Vagina (tissue), 2 donors: ENCODE measurements at regions not wholly inside any gene's neighbourhood (a gene's known extent, or its start where the extent isn't known, plus 50 kb on each side); places are given as distances from the start of the nearest gene placed in this dataset.
A peak's percentile ranks its signal among the peaks of the same experiment; 100 is the strongest.
"Not testable (repeated sequence)": the region's sequence is repeated elsewhere in the genome, so short reads cannot be mapped to it uniquely, and the experiment has no call there.

Experiments
- DNase-seq, 2 donors: peaks; one replicate each; pipeline ENCODE4 v3.0.0-alpha.2; 2017; ENCODE audit errors: extremely low spot score in 2 of 2
- H3K27ac ChIP-seq: fragments of 200-600 bp; sonication (generic); one replicate; pipeline ENCODE4 v1.5.1; 2019
- H3K27me3 ChIP-seq: fragments of 200-600 bp; sonication (generic); one replicate; pipeline ENCODE4 v1.5.1; 2019
- H3K36me3 ChIP-seq, 2 donors: fragments of 200-600 bp; sonication (generic); one replicate each; pipeline ENCODE4 v1.5.1; 2017 to 2019
- H3K4me1 ChIP-seq: fragments of 200-600 bp; sonication (generic); one replicate; pipeline ENCODE4 v1.5.1; 2019
- H3K4me3 ChIP-seq, 2 donors: fragments of 200-600 bp; sonication (generic); 1 replicate in 1 of 2; 2 replicates in 1 of 2; pipeline ENCODE4 v1.5.1; 2016 to 2019
- H3K9me3 ChIP-seq: fragments of 200-600 bp; sonication (generic); one replicate; pipeline ENCODE4 v1.5.1; 2019
- intact Hi-C: fragments of 100-400 bp; cut with DNase I; formaldehyde crosslinking; loops from one replicate; pipeline ENCODE4 v1.15.1; 2023

DNA sequence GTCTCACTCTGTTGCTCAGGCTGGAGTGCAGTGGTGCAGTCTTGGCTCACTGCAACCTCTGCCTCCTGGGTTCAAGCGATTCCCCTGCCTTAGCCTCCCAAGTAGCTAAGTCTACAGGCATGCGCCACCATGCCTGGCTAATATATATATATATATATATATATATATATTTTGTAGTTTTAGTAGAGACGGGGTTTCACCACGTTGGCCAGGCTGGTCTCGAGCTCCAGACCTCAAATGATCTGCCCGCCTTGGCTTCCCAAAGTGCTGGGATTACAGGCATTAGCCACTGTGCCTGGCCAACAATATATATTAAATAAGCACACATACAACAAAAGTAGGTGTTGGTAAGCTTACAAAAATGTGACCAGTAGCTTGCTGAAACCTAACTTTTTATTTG is 1364.3 kb downstream of the CDH12 start:
- H3K27ac ChIP-seq, H3K9me3 ChIP-seq, DNase-seq, H3K36me3 ChIP-seq, H3K4me1 ChIP-seq, H3K4me3 ChIP-seq, intact Hi-C loops, H3K27me3 ChIP-seq: not testable (repeated sequence)

DNA sequence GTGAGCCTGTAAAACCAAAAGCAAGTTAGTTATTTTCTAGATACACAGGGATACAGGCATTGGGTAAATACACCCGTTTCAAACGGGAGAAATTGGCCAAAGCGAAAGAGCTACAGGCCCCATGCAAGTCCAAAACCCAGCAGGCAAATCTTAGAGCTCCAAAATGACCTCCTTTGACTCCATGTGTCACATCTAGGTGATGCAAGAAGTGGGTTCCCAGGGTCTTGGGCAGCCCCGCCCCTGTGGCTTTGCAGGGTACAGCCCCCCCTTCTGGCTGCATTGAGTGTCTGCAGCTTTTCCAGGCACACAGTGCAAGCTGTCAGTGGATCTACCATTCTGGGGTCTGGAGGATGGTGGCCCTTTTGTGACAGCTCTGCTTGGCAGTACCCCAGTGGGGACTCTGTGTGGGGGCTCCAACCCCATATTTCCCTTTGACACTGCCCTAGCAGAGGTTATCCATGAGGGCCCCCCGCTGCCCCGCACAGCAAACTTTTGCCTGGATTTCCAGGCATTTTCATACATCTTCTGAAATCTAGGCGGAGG is 1367.6 kb downstream of the CDH12 start:
- H3K27me3 ChIP-seq, H3K4me1 ChIP-seq, H3K36me3 ChIP-seq, intact Hi-C loops, H3K9me3 ChIP-seq, H3K4me3 ChIP-seq, DNase-seq, H3K27ac ChIP-seq: not testable (repeated sequence)

DNA sequence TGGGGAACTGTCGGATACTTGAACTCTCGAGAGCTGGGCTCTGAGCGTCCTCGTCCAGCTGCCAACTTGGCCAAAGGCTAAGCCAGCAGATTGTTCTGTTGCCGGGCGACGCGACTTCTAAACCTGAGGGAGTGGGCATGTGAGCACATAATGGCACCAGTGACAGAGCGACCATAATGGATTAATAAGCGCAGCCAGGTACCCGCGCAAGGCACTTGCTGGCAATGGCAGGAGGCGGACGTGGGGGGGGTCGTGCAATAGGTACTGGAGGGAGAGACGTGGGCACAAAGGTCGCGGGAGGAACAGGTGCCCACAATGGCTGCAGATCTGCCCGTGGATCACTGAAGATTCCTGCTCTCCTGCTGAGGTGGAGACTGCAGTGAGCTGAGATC is 1368.7 kb downstream of the CDH12 start:
- DNase-seq, H3K4me1 ChIP-seq, H3K36me3 ChIP-seq, H3K9me3 ChIP-seq, H3K27ac ChIP-seq, intact Hi-C loops, H3K27me3 ChIP-seq, H3K4me3 ChIP-seq: not testable (repeated sequence)

DNA sequence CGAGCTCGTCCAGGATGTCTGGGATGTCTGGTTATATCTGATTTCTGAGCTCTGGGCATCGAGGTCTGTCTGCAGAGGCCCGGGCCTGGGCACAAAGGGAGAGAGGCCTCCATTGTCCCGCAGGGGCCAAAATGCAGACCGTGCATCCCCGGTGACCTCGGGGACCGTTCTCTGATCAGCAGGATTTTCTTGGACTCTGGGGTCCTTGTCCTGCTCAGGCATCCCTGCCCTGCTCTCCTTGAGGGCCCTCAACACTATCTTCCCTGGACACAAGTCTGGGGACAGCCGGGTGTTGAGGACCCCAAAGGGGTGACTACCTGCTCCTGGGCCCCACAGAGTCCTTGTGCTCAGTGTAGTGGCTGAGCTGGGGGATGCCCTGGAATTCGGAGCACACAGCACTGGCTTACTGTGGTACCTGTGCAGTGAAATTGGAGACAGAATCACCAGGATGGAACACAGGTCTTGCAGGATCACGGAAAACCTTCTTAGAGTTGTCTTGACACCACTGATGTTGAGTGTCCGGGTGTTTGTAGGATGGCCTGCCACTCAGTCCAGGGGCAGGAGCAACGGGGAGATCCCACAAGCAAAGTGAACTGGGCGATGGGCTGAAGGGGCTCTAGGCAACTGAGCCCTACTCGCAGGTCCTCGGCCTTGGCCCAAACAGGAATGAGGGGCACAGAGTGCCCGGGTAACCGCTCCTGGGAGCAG is 1369.2 kb downstream of the CDH12 start:
- H3K4me3 ChIP-seq, H3K36me3 ChIP-seq, DNase-seq, H3K4me1 ChIP-seq, H3K9me3 ChIP-seq, intact Hi-C loops, H3K27ac ChIP-seq, H3K27me3 ChIP-seq: not testable (repeated sequence)

DNA sequence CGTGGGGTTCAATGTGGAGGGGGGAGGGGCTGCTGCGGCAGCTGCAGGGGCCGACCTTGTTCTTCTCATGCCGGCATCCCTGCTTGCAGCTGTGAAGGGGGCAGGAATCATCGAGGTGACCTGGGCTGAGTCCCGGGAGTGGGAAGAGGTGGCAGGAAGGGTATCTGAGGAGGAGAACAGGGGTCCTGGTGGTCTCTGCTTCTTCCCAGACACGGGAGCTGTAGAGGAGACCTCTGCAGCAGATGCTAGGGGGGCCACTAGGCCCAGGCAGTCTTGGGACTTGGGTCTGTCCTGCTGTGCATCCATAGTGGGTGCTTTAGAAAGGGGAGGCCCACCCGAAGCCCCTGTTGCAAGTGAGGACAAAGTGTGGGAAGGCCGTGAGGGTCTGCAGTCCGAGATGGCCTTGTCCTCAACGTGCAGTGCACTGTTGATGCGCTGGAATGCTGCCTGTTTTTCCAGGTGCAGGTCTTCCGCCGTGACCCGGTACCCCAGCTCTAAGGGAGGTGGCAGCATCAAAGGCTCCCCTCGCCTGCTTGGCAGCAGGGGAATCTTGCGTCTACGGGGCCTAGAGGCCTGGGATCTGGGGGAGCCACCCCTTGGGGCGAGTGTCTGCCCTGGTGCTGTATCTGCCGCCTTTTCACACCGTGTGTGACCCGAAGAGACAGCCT is 1370.0 kb downstream of the CDH12 start:
- H3K27me3 ChIP-seq, H3K4me3 ChIP-seq, H3K9me3 ChIP-seq, H3K27ac ChIP-seq, intact Hi-C loops, H3K4me1 ChIP-seq, H3K36me3 ChIP-seq, DNase-seq: not testable (repeated sequence)

DNA sequence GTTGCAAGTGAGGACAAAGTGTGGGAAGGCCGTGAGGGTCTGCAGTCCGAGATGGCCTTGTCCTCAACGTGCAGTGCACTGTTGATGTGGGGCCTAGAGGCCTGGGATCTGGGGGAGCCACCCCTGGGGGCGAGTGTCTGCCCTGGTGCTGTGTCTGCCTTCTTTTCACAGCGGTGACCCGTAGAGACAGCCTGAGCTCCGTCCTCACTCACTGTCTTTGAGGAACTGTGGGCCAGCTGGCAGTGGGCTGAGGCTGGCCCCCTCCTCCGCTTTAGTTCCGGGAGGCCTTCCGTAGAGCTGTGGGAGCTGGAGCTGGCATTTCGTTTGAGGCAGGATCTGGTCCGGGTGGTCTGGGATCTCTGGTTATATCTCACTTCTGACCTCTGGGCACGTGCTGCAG is 1370.6 kb downstream of the CDH12 start:
- peak in 1 of 2 donors; percentile 91 for DNase-seq
- H3K27ac ChIP-seq, H3K36me3 ChIP-seq, H3K27me3 ChIP-seq, intact Hi-C loops, H3K4me3 ChIP-seq, H3K4me1 ChIP-seq, H3K9me3 ChIP-seq: not testable (repeated sequence)

DNA sequence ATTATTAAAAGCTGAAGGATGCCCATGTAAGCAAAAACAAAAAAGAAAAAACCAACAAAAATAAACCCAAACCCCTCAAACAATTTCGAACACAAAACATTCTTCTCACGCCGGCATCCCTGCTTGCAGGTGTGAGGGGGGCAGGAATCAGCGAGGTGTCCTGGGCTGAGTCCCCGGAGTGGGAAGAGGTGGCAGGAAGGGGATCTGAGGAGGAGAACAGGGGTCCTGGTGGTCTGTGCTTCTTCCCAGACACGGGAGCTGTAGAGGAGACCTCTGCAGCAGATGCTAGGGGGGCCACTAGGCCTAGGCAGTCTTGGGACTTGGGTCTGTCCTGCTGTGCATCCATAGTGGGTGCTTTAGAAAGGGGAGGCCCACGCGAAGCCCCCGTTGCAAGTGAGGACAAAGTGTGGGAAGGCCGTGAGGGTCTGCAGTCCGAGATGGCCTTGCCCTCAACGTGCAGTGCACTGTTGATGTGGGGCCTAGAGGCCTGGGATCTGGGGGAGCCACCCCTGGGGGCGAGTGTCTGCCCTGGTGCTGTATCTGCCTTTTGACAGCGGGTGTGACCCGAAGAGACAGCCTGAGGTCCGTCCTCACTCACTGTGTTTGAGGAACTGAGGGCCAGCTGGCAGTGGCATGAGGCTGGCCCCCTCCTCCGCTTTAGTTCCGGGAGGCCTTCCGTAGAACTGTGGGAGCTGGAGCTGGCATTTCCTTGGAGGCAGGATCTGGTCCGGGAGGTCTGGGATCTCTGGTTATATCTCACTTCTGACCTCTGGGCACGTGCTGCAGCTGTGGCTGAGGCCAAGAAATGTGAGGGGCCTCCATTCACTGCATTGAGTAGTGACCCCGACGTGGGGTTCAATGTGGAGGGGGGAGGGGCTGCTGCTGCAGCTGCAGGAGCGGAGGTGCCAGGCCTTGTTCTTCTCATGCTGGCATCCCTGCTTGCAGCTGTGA is 1371.5 kb downstream of the CDH12 start:
- H3K4me1 ChIP-seq, intact Hi-C loops, H3K36me3 ChIP-seq, H3K4me3 ChIP-seq, H3K27me3 ChIP-seq, H3K9me3 ChIP-seq, DNase-seq, H3K27ac ChIP-seq: not testable (repeated sequence)

DNA sequence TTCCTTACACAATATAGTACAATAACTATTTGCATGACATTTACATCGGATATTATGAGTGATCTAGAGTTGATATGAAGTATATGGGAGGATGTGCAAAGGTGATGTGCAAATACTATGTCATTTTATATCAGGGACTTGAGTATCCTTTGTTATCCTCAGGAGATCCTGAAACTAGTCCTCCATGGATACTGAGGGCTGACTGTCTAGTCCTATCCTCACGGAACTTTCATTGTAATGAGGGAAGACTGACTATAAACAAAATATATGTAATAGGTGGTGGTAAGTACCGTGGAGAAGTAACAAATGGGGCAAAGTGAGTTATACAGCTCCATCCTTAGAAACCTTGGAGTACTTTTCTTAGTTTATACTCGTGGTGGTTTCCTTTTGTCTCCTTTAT is 1373.1 kb downstream of the CDH12 start:
- H3K9me3 ChIP-seq, DNase-seq, H3K27me3 ChIP-seq, H3K4me3 ChIP-seq, H3K36me3 ChIP-seq, intact Hi-C loops, H3K27ac ChIP-seq, H3K4me1 ChIP-seq: not testable (repeated sequence)

DNA sequence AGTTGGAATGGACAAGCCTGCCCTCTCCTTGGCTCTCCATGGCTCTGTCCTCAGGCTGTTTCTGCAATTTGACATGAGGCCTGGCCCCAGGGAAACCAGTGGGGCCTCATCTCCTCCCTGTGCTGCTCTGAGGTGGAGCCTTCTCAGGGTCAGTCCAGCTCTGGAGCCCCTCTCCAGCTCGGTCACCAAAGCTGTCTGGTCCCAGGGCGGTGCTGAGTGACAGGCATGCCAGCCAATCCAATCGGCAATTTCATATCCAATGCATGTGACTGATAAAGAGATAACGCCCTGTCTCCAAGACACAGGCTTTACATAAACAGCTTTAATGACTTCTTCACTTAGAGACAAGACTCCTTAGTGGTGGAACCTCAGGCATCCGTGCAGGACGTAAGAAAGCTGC is 1379.2 kb downstream of the CDH12 start:
- H3K9me3 ChIP-seq = not testable (repeated sequence)

DNA sequence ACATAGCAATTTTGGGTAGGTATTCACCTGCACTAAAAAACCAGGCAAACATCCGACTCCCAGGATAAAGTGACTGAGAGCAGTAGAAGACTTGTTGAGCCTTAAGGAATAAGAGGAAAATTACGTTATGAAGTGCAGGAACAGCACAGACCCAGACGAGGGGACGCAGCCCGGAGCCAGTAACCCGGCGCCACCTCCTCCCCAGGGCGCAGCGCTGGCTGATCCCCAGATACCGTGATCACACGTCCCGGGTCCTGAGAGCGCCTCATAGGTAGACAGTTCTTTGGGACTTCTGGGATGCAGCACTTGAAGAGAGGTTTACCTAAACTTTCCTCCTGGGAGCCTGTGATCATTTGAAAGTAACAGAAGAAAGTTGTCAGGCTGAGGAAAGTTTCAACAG is 1379.7 kb downstream of the CDH12 start:
- H3K4me3 ChIP-seq, H3K27ac ChIP-seq, H3K27me3 ChIP-seq, H3K36me3 ChIP-seq, H3K9me3 ChIP-seq, intact Hi-C loops, DNase-seq, H3K4me1 ChIP-seq: not testable (repeated sequence)

More for the DNA sequence above, 1379.2 kb downstream of the CDH12 start:
- H3K4me1 ChIP-seq, intact Hi-C loops, H3K27me3 ChIP-seq, DNase-seq, H3K4me3 ChIP-seq, H3K36me3 ChIP-seq, H3K27ac ChIP-seq: not testable (repeated sequence)

DNA sequence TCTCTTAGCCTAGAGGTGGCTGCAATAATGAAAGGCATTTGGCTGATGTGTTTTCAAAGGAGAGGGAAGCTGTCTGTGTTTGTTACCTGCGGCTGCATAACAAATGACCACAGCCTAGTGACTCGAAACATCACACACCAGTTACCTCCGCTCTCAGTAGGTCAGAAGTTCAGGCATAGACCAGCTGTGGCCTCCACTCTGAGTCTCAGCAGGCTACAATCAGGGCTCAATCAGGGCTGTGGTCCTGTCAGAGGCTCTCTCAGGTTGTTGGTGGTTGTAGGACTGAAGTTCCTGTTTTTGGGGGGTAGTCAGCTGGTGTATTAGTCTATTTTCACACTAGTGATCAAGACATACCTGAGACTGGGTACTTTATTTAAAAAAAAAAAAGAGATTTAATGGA is 1381.5 kb downstream of the CDH12 start:
- H3K9me3 ChIP-seq, H3K4me3 ChIP-seq, DNase-seq, H3K27me3 ChIP-seq, intact Hi-C loops, H3K27ac ChIP-seq, H3K36me3 ChIP-seq, H3K4me1 ChIP-seq: not testable (repeated sequence)

DNA sequence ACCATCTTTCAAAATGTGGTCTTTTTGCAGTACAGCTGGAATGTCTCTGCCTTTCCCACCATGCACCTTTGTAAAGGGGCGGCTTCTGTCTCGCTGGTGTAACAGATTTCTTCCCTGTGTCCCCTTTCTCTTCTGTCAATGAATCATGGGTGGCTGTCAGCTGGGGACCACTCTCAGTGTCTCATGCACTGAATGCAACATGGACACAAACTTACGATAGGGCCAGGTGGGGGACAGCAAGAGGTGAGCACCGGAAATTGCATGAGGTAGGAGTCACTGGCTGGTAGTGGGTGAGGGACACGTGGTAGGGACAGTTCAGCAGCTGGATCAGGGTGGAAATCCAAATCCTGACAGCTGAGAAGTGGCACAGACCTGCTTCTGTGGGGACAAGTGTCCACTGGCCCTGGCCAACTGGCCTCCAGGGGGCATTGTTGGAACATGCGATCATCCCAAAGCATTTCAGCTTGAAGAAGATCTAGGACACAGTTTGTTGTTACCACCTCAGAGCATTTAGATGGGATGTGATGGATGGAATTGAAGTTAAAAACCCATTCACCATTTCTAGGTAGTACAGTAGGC is 1383.5 kb downstream of the CDH12 start:
- H3K36me3 ChIP-seq, H3K27me3 ChIP-seq, DNase-seq, H3K4me1 ChIP-seq, H3K9me3 ChIP-seq, intact Hi-C loops, H3K27ac ChIP-seq, H3K4me3 ChIP-seq: not testable (repeated sequence)

DNA sequence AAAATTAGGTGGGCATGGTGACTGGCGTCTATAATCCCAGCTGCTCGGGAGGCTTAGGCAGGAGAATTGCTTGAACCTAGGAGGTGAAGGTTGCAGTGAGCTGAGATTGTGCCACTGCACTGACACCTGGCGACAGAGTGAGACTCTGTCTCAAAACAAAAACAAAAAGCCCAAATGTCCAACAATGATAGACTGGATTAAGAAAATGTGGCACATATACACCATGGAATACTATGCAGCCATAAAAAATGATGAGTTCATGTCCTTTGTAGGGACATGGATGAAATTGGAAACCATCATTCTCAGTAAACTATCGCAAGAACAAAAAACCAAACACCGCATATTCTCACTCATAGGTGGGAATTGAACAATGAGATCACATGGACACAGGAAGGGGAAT is 1385.6 kb downstream of the CDH12 start:
- H3K4me1 ChIP-seq, intact Hi-C loops, H3K27ac ChIP-seq, DNase-seq, H3K4me3 ChIP-seq, H3K9me3 ChIP-seq, H3K27me3 ChIP-seq, H3K36me3 ChIP-seq: not testable (repeated sequence)
